GM18858 (cell line): ENCODE measurements at regions not wholly inside any gene's neighbourhood (a gene's known extent, or its start where the extent isn't known, plus 50 kb on each side); places are given as distances from the start of the nearest gene placed in this dataset.
"Not testable (repeated sequence)": the region's sequence is repeated elsewhere in the genome, so short reads cannot be mapped to it uniquely, and the experiment has no call there.

Source experiments
- ATAC-seq: cut with Tn5 transposase; IDR thresholded peaks from one replicate; pipeline ENCODE4 v1.9.1; 2021; ENCODE audit not compliant: unreplicated experiment

DNA sequence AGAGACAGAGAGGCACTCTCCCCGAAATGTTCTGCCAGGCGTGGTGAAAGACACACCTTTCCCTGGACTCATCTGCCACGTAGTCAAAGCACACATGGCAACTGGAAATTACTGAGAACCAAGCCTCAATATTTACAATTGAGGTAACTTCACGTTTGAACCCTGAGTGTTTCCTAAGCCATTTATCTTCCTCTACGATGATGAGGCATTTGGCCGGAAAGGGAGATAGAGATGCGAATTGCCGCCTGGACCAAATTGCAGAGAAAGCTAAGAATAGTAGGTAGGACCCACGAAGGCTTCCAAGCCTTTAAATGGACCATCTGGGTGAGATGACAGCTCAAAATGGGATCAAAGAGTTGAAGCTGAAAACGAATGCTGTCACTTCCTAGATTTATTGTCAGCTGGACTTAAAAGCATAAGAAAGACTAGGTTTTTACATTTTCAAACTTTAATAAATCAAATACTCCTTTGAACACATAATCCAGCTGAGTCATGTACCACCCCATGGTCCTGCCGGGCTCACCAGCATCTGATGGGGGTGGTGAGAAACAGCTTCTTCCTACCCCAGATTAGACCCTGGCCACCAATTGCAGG is 135.6 kb upstream of the LYZL2 start:
- ATAC-seq: no peak

GRCh38 chr10:30763918-30764317 is 134.4 kb upstream of the LYZL2 start:
- no peak for ATAC-seq

- no peak for ATAC-seq
These were observed 133.1 kb upstream of the LYZL2 start for GRCh38 chr10:30762620-30763019.

DNA sequence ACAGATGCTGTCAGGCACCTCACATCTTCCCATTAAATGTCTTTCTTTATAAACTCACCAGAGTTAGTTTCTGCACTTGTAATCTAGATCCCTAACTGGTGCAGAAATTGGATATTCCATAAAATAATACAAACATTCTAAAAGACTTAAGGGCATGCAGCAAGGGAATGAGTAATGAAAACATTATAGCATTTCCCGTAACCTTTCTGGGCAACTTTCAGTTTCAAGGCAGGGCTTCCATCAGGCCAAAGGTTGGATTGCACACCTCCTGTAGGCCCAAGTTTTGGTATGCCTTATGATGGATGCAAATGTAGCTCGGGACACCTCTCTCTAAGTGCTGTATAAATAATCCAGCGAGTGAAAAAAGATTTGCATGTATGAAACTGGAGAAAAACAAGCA is 129.9 kb upstream of the LYZL2 start:
- no peak for ATAC-seq

DNA sequence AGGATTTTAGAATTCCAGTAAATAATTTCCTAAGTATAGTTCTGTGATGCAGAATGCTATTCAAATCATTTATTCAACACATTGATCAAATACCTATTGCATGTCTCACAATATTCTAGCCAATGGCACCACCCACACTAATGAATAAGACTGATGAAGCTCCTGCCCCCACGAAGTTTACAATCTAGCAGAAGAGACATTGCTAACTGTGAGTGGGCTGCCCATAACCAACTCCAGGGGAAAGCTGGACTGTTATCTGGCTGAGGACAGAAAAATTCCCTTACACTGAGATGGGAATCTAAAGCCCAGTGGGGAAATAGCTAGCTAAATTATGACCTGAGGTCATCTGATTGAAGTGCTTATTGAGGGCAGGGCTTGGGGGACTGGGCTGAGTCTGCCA is 128.8 kb upstream of the LYZL2 start:
- no peak for ATAC-seq

DNA sequence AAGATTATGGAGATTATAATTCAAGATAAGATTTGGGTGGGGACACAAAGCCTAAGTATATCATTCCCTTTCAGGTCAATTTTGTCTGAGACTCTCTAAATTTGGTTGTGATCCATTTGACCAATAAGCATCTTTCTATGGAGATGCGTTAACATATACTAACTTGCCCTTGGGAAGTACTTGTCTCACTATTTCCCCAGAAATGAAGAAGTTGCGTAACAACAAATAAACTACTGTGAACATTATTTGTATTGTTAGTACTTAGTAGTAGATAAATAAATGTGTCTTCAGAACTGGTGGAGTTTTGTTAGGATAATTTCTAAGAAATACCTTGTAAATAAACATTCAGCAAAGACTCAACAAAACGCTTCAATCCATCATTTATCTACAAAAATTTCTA is 127.3 kb upstream of the LYZL2 start:
- ATAC-seq: no peak

GRCh38 chr10:30756151-30756550 is 126.6 kb upstream of the LYZL2 start:
- no peak for ATAC-seq

DNA sequence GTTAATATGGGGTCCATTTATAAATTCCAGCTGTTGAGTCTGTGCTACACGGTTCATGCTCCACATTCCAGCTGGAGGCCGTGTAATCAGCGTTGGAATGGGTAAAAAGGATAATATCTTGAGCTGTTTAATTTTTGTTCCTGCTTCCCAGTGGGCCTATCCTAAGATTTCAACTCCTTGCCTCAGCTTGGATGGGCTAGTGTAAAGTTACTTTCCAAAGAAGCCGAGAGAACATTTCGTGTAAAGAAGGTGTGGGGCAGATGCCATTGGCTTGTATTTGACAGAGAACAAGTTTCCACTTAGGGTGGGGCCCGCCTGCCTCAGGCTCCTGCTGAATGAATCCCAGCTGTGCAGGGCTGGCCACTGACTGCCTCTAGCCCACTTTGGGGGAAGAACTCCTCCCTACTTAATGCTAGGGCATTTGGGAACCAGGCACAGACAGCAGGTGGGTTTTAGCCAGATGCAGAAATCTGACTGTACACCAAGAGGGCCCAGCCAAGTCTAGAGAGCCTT is 125.9 kb upstream of the LYZL2 start:
- ATAC-seq: no peak

- no peak for ATAC-seq
These were observed 122.9 kb upstream of the LYZL2 start for GRCh38 chr10:30752481-30752881.

DNA sequence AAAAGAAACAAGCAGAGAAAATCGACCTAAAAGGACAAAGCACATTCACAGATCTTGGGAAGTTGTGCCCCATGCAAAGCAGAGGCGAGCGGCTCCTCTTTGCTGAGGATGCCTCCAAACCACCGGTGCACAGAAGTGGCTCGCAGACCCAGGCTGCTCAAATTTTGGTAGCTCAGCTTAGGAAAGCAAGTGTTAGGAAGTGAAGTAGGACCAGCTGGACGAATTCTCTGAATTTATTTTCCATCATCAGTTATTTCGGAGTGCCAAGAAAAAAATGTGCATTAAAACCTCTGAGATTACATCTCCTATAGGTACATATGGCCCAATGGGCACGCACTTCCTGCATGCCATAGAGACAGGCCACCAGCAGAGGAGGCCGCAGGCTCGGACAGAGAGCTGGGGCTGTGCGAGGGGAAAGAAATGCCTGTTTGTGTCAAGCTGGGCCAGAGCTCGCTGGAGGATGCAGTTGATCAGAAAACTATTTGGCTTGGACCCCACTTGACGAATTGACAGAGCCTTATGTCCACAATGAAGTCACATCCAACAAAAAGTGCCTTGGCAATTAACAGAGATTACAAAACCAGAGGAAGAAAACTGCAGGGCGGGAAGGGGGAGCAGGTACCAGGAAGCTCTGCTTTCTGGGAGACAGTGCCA is 122.3 kb upstream of the LYZL2 start:
- ATAC-seq: no peak

GRCh38 chr10:30750971-30751677 is 121.6 kb upstream of the LYZL2 start:
- ATAC-seq: no peak

DNA sequence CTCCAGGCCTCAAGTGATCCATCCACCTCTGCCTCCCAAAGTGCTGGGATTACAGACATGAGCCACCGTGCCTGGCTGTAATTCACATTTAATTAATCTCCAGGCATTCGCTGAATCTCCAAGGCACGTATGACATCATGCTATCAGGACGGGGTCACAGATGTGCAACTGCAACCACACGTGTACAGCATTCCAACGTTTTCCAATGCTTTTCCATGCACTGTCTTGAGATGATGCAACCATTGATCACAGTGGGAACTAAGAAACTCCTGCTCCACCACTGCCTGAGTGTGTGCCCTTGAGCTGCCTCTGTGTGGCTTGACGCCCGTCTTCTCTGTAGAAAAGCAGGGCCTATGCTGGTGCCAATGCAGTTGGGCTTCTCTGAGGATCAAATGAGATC is 119.8 kb upstream of the LYZL2 start:
- no peak for ATAC-seq

DNA sequence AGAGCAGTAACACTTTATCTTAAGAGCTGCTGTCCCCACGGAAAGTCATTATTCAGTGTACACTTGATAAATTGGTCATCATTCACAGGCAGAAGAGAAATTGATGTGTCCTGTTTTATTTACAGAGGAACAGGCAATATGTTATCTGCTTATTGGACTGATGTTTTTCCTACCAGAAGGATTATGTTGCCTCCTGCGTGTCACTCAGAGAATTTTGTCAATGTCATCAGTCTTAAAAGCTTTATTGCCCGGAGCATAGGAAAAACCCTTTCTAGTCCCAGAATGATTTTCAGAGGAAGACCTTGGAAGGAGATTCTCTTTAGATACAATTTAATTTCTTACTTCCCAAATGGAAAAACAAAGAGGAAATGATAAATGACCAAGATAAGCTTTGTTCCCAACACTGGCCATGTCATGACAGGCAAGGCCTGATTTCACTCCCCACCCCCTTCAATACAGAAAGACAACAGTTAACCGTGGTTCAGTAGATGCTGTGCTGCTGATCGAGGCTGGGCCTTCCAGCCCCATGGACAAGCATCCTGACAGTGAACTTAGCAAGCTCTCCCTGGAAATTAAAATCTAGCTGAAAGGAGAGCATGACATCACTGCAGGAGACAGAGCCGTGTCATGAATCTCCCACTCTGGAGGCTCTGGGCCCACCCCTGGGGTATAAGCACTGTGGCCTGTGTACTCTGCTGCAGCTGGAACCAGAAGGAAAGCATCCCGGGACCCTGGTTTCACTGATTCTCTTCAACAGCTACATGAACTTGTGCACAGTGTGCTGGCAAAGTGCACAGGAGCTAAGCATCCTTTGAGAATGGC is 118.8 kb upstream of the LYZL2 start:
- ATAC-seq: no peak

DNA sequence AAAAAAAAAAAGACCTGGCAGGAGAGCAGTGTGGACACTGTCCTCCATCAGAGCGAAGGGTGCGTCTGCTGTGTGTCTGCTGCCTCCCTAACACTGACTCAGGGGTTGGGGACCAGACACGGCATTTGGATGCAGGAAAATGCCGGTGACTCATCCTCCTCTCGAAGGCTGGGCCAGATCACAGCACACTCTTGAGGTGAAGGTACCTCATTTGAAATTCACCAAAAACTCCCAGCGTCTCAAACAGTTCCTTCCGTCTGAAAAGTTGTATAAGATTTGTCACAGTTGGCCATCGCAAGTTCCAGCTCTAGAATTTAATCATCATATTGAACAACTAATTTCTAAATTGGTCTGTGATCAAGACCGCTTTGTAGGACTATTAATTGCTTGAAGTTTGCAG is 118.1 kb upstream of the LYZL2 start:
- no peak for ATAC-seq

- ATAC-seq: no peak
These were observed 116.4 kb upstream of the LYZL2 start for GRCh38 chr10:30745953-30746352.

- no peak for ATAC-seq
These were observed 114.6 kb upstream of the LYZL2 start for GRCh38 chr10:30744106-30744505.

DNA sequence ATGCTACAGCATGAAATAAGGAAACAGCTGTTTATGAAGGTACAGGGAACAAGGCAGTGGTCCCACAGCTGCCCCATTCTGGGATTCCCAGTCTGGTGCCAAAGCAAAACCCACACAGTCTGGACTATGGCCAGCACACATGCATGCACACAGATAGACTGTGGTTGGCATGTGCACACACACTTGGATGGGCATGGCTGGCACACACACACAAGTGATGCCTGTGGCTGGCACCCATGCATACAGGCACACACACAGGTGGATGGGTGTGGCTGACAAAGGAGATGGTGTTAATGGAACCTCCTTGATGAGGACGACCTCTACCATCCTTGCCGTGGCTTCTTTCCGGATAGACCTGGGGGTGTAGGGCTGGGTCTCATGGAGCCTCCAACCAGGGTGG is 114.0 kb upstream of the LYZL2 start:
- ATAC-seq: no peak

DNA sequence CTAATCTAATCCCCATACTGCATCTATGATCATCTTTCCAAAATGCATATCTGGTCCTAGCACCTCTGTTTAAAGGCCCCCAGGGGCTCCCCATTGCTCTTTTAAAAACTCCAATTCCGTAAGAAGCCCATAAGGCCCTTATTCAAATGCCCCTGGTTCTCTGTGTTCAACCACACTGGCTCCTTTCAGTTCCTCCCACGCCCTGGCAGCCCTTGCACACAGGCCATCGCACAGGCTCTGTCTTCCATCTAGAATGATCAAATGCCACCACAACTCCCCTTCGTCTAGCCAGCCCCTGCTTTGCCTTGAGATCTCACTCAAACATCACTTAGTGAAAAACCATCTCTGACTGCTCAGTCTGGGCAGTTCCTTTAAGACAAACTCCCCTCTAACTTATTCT is 112.9 kb upstream of the LYZL2 start:
- ATAC-seq: peak; percentile 79

DNA sequence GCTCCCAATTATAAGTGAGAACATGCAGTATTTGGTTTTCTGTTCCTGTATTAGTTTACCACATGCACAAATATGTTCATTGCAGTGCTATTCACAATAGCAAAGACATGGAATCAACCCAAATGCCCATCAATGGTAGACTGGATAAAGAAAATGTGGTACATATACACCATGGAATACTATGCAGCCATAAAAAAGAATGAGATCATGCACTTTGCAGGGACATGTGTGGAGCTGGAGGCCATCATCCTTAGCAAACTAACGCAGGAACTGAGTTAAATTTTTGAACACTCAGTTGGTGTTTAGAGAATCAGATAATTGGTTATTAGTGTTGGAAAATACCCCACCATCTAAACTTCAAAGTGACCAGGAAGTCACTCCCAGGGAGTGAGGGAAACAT is 111.2 kb upstream of the LYZL2 start:
- not testable (repeated sequence) for ATAC-seq

GRCh38 chr10:30738416-30738815 is 108.9 kb upstream of the LYZL2 start:
- no peak for ATAC-seq

DNA sequence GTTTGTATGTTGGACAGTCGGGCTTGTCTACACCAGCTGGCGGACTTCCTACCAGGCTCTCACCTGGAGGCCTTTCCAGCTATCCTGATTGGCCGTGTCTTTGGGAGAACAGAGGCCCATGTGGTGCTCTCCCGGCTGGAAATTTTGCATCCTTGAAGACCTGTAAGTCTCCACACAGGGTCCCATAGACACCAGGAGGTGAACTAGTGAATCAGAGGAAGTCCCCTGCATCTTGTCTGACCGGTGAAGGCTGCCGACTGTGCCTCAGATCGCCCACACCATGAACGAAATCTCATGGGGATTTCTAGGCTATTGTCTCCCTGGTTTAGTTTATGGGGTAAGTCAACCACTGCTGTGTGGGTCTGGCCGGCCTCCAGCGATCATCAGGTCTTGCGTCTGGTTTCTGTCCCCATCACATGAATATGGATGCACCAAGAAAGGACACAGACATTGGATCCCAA is 108.4 kb upstream of the LYZL2 start:
- no peak for ATAC-seq
